ENCODE measurements at regions not wholly inside any gene's neighbourhood (a gene's known extent, or its start where the extent isn't known, plus 50 kb on each side); places are given as distances from the start of the nearest gene placed in this dataset.

DNA sequence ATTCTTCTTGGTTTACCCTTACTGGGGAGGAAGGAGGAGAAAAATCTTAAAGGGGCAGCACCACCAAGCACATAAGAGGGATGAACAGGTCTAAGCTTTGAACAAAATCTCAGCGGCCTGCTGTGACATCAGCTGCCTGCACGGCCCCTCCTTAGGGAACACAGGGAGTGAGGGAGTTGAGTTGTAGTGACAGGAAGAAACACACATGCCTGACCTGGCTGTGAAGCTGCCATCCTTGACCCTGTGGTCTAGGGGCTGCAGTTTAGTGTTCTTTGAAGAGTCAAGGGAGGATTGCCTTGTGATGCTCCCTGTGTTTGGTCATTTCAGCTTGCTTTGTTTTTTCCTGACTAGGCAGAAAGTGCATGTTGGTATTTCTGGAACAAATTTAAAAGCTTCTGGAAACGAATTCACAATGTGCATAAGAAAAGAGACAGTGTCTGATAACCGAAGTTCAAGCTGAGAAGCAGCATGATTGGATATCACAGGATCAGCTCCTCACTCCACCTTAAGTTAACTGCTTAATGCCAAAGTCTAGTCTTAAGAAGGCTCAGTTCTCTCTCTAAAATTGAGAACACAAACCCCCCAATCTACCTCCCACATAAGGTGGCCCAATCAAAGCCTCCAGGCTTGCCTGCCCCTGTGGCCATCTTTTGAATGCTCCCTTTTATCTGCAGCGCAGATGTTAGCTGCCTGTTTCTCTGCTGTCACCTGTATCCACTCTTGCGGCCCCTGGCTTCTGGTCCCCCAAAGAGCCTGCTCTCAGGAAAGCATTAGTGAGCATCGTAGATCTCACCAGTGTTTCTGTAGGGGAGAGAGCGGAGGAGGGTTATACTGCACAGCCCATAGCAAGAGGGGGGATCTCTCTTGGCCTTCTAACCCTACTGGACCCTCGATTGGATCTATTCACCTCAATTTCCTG, 82.2 kb downstream of the SCN11A start:
- no peak for TF ChIP-seq SUZ12 (IDR thresholded peaks at IDR 0.05; ENCODE audit: low read length)
- TF ChIP-seq, protein P1, sequence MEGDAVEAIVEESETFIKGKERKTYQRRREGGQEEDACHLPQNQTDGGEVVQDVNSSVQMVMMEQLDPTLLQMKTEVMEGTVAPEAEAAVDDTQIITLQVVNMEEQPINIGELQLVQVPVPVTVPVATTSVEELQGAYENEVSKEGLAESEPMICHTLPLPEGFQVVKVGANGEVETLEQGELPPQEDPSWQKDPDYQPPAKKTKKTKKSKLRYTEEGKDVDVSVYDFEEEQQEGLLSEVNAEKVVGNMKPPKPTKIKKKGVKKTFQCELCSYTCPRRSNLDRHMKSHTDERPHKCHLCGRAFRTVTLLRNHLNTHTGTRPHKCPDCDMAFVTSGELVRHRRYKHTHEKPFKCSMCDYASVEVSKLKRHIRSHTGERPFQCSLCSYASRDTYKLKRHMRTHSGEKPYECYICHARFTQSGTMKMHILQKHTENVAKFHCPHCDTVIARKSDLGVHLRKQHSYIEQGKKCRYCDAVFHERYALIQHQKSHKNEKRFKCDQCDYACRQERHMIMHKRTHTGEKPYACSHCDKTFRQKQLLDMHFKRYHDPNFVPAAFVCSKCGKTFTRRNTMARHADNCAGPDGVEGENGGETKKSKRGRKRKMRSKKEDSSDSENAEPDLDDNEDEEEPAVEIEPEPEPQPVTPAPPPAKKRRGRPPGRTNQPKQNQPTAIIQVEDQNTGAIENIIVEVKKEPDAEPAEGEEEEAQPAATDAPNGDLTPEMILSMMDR (IDR thresholded peaks at IDR 0.05; ENCODE audit: control extremely low read depth in 1 of 3, insufficient read depth in 1 of 3, low read depth in 1 of 3, low read length in 3 of 3), result no peak
- TF ChIP-seq, protein P2, sequence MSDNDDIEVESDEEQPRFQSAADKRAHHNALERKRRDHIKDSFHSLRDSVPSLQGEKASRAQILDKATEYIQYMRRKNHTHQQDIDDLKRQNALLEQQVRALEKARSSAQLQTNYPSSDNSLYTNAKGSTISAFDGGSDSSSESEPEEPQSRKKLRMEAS (IDR thresholded peaks at IDR 0.05), result no peak
- no peak for TF ChIP-seq RXRA (IDR thresholded peaks at IDR 0.05; ENCODE audit: insufficient read depth, low read depth, low read length)
- TF ChIP-seq EZH2 (IDR thresholded peaks at IDR 0.05; ENCODE audit: low read depth, low read length, severe bottlenecking), result no peak
- TF ChIP-seq SIN3A (conservative IDR thresholded peaks at IDR 0.05 in 1 of 2, IDR thresholded peaks at IDR 0.05 in 1 of 2; ENCODE audit: low read depth in 1 of 2, low read length in 2 of 2), result no peak
- TF ChIP-seq POLR2AphosphoS5 (IDR thresholded peaks at IDR 0.05; ENCODE audit: low read depth, low read length), result no peak
- TF ChIP-seq, protein P3, sequence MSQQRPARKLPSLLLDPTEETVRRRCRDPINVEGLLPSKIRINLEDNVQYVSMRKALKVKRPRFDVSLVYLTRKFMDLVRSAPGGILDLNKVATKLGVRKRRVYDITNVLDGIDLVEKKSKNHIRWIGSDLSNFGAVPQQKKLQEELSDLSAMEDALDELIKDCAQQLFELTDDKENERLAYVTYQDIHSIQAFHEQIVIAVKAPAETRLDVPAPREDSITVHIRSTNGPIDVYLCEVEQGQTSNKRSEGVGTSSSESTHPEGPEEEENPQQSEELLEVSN (IDR thresholded peaks at IDR 0.05), result no peak

All from H1 (cell line).